ENCODE measurements at regions not wholly inside any gene's neighbourhood (a gene's known extent, or its start where the extent isn't known, plus 50 kb on each side); places are given as distances from the start of the nearest gene placed in this dataset.

- TF ChIP-seq CTCF (IDR thresholded peaks at IDR 0.05) = no peak
- no peak for TF ChIP-seq POLR2A (IDR thresholded peaks at IDR 0.05)
Observed at GRCh38 chr18:8517276-8517675, 92.0 kb upstream of the RAB12 start.

All from vagina (tissue), 2 donors.